ENCODE measurements at regions not wholly inside any gene's neighbourhood (a gene's known extent, or its start where the extent isn't known, plus 50 kb on each side); places are given as distances from the start of the nearest gene placed in this dataset.

DNA sequence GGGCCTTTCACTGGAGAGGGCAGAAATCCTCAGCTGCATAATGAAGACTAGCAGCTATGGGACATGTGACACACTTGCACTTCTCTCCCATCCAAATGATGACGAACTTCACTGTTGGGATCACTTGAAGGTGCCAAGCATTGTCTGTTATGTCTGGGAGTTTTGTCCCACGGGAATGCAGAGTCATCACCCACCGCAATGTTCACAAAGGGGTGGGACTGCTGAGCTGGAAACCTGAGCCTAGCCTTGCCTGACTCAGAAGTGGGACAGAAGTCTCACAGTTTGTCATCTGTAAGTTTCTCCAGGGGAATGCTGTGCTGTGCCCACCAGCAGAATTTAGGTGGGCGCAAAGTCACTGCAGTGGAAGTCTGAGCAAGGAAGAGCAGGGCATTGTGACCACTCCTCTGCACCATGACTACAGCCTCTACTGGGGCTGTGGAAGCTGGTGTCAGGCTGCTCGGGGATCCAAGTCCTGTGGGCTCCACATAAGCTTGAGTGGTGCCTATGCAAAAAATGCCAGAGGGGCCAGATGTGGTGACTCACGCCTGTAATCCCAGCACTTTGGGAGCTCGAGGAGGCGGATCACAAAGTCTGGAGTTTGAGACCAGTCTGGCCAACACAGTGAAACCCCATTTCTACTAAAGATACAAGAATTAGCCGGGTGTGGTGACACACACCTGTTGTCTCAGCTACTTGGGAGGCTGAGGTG is 472.0 kb upstream of the CNTNAP2 start:
- no peak for DNase-seq

DNA sequence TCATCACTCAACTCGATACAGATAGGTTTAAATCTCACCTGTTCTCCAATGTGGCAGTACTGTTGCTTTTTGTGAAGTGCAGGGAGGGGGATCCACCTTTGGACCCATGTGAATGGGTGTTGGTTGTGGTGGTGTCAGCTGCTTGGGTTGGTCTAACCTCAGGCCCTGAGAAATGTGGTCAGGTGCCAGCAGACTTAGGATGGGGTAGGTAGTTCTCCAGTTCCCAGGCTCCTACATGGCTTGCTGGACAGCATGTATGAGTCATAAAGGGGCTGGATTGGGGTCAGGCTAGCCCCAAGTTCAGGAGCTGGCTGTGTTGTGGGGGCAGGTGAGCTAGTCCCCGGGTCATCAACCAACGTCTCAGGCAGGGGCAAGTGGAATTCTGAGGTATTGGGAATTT is 472.6 kb upstream of the CNTNAP2 start:
- DNase-seq, result no peak

DNA sequence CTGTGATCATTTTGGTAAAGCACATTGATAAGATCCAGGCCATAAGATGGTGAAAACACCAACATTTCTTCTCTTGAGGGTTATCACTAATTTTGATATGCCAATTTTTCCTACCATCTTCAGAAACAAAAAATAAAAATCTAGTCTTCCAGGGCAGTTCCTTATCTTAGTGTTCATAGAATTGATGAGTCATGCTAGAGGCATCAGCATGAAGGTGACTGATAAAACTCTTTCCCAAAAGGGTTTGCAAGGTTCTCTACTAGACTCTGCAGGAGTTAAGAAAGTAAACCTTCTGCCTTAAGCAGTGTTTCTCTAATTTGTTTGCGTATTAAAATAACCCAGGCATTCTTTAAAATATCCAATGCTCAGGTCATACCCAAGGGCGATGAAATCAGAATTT is 483.1 kb upstream of the CNTNAP2 start:
- no peak for DNase-seq

DNA sequence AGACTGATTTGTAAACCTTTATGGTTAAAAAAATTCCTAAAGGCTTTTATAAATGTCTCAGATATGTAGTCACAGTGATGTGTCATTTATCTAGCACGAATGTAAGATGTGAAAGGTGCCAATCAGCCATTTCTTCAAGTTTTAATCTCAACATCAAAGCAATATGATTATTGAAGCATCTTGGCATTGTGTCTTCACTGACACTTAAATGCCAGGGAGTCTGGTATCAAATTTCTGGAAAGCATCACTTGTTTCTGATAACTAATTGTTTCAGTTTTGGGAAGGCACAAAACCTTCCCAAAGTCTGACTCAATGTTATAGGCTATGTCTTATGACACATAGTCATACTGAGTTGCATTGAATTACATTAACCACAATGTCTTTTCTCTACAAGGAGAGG is 492.0 kb upstream of the CNTNAP2 start:
- no peak for DNase-seq

DNA sequence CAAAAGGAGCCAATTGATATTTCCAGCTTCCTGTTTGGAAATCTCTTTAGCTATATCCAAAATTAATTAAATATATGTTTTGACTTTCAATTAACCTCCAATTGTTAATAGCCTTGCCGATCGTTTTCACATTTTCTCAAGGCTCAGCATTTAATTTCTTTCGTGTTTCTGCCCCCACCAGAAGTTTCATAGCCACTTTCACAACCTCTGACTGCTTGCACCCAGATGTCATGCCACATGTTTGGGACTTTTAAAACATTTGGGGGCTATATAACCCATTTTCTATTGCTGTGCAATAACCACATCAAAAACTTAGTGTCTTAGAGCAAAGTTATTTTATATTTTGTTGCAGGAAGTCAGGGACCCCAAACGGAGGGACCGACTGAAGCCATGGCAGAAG is 510.6 kb upstream of the CNTNAP2 start:
- DNase-seq, result no peak

DNA sequence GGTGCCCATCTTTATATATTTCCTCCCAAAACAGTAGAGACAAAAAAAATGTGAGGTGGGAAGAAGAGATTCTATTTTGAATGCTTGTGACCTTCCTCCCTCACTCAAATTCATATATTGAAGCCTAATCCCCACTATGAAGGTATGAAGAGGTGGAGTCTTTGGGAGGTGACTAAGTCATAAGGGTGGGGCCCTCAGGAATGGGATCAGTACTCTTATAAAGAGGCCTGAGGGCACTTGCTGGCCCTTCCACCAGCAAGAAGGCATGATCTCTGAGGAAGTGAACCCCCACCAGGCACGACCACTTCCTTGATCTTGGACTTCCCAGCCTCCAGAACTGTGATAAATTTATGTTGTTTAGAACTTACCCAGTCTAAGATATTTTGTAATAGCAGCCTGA is 517.2 kb upstream of the CNTNAP2 start:
- no peak for DNase-seq

DNA sequence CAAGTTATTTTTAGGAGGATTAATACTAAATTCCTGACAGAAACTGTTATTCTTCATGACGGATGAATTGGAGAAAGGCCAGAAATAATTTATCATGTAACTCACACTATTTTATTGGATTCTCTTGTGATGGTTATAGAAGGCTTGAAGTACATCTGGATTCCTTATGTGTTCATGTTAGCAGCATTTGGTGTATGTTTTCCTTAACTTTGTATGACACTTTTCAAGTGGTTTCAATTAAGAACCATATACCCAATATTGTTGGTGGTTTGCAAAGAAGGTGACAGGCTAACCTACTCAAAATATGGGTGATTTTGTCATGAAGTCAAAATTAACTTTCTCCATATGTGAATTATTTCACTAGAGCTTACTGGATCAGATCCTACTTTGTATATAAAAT is 532.2 kb upstream of the CNTNAP2 start:
- DNase-seq, result no peak

DNA sequence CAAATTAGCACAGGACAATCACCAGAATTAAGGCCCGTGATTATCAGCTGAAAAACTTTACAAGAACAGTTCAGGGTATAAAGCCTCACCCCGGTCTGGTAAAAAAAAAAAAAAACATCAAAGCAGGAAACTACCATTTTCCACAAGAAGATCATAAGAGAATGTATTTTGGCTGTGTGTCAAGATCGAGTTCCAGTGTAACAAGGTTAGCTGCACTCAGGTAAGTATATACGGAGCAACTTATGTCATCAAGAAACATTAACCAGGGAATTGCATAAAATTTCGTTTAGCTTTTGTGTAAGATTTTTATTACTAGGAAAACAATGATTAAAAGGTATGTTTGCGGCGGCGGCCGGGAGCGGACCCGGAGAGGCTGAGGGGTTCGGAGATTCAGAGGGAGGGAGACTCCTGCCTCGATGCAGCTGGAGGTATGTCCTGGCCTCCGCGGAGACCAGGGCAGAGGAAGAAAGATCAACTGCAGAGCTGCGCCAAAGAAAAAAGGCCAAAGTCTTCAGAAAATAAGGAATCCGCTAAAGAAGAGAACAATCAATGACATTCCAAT is 533.8 kb upstream of the CNTNAP2 start:
- no peak for DNase-seq

DNA sequence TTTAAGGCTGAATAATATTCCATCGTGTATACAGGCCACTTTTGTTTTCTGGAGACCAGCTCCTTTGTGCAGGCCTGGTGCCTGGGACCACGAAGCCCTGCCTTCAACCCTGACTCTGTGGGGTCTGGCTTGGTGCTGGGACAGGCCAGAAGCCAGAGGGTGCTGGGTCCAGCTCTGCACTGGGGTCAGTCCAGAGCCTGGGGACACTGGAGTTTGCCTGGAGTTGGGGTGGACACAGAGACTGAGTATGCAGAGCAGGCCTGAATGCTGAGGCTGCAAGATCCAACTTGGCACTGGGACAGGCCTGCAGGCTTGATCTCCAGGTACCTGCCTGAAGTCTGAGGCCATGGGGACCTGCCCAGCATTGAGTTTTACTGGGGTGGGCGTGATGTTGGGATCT is 558.8 kb upstream of the CNTNAP2 start:
- DNase-seq, result no peak

DNA sequence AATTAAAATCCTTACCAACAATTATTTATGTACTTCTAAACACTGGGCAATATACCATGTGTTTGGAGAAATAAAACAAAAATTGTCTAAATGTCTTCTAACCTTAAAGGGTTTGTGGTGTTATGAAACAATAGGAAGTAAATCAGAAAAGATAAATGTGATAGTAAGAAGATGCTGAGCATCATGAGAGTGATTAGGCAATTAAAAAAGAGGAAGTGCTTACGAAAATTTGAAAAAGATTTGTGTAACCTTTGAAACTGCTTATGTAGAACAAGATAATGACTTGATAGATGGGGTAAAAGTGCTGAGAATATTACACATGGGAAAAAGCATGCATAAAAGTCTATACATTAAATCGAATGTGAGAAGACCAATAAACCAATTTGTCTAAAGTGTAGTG is 573.4 kb upstream of the CNTNAP2 start:
- no peak for DNase-seq

DNA sequence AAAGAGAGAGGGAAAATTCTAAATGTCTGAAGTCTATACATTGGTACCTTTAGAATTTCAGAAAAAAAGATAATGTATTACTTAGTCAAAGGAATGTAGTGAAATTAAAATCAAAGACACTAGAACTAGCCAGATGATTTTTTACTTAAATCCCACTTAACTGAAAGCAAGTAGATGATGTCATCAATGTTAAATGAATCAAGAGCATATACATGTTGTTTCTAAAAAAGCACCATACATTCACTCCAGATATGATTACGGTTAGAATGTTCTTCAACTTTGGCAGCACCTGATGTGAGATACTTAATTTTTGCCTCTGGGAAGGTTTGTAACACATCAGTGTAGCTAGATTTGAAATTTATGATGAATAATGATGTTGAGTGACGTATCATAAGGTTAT is 576.7 kb upstream of the CNTNAP2 start:
- no peak for DNase-seq

DNA sequence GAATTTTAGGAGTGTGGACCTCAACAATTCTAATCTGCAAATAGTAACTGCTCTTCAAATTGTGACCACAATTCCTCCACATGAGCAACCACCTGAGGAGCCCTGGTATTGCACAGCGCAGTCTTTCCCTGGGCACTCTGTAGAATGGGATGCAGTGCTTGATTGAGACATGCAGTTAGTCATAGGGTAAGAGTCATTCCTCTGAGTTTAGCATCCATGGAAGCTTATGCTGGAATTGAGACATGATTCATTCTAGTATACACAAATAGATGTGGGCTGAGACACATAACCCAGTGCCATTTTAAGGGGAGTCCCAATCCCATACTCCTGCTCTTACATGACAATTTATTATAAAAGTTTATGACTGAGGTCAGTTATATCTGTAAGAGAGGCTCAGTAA is 582.3 kb upstream of the CNTNAP2 start:
- no peak for DNase-seq

DNA sequence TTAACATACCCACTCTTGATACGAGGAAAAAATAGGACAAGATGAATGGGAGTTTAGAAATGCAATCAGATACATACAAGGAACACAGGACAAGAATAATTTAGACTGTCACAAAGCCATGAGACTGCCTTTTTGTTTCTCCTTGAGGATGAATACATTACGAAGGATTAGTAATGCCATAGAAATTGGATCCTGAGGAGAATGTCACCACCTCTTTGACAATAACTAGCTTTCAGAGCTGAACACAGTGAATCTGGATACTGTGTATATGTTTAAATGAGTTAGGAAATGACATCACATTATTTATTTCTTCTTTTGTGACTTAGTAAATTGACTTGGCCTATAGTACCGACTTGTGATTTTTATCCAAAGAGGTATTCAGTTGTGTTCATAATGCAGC is 596.3 kb upstream of the CNTNAP2 start:
- DNase-seq, result no peak

DNA sequence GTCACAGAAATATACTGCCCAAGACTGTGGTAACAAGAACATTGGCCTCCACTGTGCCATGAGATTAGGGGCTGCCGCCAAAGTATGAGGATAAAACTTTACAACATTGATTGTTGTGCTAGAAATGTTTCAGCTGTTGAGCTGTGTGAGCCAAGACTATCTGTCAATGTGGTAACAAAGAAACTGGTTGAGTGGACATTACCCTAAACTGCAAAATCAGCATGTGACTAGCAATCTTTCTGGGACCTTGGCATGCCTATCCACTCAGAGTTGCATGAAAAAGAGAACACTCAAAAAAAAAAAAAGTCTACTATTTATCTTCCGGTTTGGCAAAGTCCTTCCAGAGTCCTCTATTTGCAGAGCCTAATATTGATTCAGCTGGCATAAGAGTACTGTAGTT is 605.6 kb upstream of the CNTNAP2 start:
- DNase-seq, result no peak

DNA sequence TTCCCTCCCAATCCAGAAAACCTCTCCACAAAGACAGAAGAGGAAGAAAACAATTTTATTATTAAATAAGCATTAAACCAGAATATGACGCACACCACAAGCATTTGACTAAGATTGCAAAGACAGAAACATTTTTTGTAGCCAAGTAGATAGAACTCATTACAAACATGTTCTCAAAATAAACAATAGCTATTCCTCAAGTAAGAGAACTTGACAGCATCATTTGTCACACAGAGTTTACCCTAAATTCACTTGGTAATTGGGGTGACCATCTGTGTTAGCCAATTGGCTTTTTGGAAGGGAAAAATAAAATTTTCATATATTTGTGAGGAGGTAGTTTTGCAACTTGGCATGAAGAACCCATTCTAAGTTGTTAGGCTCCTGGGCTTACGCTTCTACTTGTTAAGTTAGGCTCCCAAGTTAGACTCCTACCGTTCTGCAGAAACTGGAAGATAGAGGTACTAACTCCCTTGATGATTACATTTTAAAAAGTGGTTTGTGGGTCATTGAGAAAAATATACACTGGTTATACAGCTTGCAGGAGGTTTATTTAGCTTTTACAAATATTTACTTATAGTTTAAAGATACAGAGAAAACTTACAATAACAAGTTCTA is 618.6 kb upstream of the CNTNAP2 start:
- DNase-seq, result no peak

DNA sequence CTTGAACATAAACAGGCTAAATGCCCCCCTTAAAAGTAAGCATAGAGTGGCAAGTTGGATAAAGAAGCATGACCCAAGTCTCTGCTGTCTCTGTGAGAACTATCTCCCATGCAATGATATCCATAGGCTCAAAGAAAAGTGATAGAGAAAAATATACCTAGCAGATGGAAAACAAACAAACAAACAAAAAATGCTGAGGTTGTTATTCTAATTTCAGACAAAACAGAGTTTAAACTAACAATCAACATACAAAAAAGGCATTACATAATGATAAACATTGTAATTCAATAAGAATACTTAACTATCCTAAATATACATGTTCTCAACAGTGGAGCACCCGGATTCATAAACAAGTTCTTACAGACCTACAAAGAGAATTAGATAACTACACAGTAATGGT is 626.2 kb upstream of the CNTNAP2 start:
- DNase-seq, result no peak

DNA sequence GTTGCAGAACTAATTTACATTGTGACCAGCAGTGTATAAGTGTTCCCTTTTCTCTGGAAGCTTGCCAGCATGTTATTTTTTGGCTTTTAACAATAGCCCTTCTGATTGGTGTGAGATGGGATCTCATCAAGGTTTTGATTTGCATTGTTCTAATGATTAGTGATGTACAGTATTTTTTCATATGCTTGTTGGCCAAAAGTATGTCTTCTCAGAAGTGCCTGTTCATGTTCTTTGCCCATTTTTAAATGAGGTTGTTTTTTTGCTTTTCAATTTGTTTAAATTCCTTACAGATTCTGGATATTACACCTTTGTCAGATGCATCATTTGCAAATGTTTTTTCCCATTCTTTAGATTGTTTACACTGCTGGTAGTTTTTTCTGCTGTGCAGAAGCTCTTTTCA is 627.0 kb upstream of the CNTNAP2 start:
- no peak for DNase-seq

DNA sequence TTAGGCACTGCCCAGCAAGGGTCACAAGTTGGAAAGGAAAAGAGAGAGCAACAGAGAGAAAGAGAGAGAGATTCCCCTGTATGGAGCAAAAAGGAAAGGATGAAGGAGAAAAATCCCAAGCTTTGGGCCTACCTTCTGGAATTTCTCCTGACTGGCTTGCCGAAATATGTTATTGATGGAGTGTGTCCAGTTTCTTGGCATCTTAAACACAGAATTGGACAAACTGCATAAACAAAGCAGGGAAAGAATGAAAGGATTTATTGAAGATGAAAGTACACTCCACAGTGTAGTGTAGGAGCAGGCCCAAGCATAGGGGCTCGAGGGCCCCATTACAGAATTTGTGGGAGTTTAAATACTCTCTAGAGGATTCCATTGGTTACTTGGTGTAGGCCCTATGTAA is 627.8 kb upstream of the CNTNAP2 start:
- DNase-seq, result no peak

DNA sequence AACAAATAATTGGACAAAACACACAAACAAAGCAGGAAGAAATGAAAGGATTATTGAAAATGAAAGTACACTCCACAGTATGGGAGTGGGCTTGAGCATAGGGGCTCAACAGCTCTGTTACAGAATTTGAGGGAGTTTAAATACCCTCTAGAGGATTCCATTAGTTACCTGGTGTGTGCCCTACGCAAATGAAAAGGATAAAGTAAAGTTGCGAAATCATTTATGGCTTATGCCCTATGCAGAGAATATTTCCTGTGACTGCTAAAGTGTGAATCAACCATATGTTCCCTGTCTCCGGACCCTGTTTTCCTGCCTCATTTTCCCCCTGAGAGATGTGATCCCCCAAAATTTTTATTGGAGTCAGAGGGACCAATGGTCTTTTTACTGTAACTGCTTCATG is 634.6 kb upstream of the CNTNAP2 start:
- DNase-seq, result no peak

DNA sequence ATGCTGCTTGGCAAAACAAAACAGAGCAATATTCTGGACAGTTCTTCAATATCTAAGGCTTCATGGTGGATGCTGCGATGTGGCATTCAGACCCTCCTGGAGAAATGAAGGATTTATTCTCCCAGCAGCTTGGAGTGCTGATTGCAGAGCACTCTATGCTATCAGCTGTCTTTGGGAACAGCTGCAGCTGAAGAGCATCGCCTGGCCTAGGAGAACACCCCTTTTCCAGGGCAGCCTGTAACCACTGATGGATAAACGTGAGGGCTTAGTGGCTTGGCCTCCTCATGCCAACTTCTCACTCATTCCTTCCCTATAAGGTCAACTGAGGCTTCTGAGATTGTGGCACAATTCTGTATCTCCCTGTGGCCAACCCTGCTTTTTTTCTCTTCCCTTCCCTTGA is 638.1 kb upstream of the CNTNAP2 start:
- DNase-seq, result peak; percentile 20

DNA sequence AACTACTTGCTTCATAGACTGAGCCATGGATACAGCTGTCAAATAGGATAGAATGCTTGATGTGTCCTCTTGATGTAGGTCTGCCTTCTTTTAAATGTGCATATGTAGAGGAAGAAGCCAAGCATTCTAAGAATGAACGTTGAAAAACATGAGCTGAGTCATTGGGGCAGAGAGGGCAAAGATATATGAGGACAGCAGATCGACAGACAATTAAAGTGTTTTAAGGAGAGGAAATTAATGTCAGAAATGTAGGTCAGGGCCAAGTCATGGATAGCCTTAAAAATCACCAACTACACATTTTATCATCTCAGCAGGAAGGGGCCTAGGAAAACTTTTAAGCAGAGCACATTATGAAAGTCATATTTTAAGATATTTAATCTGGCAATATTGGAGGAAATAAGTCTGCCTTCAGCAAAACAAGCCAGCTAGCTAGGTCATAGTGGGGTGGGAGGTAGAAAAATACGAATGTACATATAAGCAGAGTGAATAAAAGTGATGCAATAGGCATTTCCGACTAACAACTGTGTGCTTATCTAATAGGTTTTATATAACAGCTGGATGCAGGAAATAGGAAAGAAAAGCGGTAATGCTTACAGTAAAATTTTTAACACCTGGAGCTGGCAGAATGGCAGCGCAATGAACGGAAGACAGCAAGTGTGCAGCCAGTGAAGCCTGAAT is 638.3 kb upstream of the TPK1 start:
- DNase-seq, result no peak

DNA sequence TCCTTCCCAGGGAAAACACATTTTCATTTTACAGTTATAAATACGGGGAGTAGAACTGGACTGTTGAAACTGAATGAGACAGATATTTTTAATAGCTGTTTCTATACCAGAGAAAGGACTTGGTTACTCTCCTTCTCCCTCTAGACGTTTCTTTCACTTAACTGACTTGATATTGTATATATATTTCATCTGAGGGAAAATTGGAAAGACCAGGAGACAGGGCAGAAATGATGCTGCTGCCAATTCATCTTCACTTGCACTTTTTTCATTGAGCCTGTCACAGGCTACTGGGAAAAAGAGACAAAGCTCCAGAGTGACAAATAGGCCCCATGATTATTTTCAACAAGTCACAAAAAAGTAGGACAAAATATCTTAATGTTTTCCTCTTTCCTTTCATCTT is 636.0 kb upstream of the TPK1 start:
- DNase-seq, result no peak

DNA sequence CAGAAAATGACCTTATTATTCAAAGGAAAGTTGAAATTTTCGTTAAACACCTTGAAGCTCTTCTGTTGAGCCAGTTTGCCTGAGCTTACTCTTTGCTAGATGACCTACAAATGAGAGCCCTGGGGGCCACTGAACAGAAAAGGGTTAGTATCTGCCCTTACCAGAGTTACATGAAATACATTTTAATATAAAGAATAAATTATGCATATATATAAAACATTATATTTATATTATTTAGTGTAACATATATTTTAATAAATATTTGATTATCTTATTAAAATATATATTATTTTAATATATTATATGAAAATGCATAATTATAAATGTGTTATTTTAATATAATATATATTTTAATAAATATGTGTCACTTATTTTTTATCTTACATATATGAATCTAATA is 628.4 kb upstream of the TPK1 start:
- no peak for DNase-seq

DNA sequence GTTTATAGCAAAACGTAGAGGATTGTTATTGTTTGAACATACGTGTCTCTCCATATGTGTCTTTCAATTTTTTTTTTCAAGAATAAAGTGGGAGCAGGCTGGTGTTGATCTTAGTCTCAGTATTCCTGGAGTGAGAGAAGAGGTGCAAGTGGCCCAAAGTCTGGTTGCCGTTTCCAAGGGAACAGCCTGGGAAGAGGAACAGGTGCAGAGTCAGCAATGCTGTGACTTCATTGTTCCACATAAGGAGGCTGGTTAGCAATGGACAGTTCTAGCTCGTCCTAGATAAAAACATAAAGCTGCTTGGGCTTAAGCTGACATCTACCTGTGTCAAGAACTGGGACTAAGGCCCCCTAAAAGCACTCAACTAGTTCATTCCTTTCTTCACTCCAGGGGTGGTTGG is 626.6 kb upstream of the TPK1 start:
- no peak for DNase-seq
